Upper lobe of left lung (tissue), 6 donors: ENCODE measurements at regions not wholly inside any gene's neighbourhood (a gene's known extent, or its start where the extent isn't known, plus 50 kb on each side); places are given as distances from the start of the nearest gene placed in this dataset.

Experiments
- ATAC-seq, 2 donors: fragments of 200-7000 bp; cut with Tn5 transposase; one replicate each; pipeline ENCODE4 v1.9.1; 2022; ENCODE audit warnings: mild to moderate bottlenecking in 2 of 2, moderate library complexity in 2 of 2; ENCODE audit not compliant: low FRiP score in 2 of 2
- DNase-seq, 2 donors: peaks; one replicate each; pipeline ENCODE4 v3.0.0-alpha.2; 2019 to 2020
- H3K27ac ChIP-seq, 4 donors: fragments of 200-600 bp; sonication (generic); one replicate each; pipeline ENCODE4 v1.5.1; 2016 to 2019
- H3K27me3 ChIP-seq, 4 donors: fragments of 200-600 bp; sonication (generic); one replicate each; pipeline ENCODE4 v1.5.1; 2017 to 2019
- H3K36me3 ChIP-seq, 4 donors: fragments of 200-600 bp; sonication (generic); one replicate each; pipeline ENCODE4 v1.5.1; 2016 to 2019
- H3K4me1 ChIP-seq, 4 donors: fragments of 200-600 bp; sonication (generic); one replicate each; pipeline ENCODE4 v1.5.1; 2018 to 2019
- H3K4me3 ChIP-seq, 4 donors: fragments of 200-600 bp; sonication (generic); one replicate each; pipeline ENCODE4 v1.5.1; 2017 to 2019; ENCODE audit warnings: mild to moderate bottlenecking in 2 of 4, moderate library complexity in 1 of 4
- H3K9me3 ChIP-seq, 4 donors: fragments of 200-600 bp; sonication (generic); one replicate each; pipeline ENCODE4 v1.5.1; 2018 to 2019
- CTCF ChIP-seq, 6 experiments: fragments of 450-650 bp in 4 of 6; fragments of 200-600 bp in 2 of 6; sonication (generic) in 2 of 6; IDR thresholded peaks; one replicate each; pipeline ENCODE4 v1.5.1; 2016 to 2019; ENCODE audit warnings: antibody characterized with exemption in 6 of 6
- EP300 ChIP-seq, 4 donors: sonication (generic); formaldehyde crosslinking; IDR thresholded peaks; one replicate each; pipeline ENCODE4 v1.5.1; 2017; ENCODE audit warnings: antibody characterized with exemption in 4 of 4, control low read depth in 2 of 4
- POLR2A ChIP-seq, 4 donors: fragments of 450-650 bp; IDR thresholded peaks; one replicate each; pipeline ENCODE4 v1.5.1; 2016 to 2017; ENCODE audit warnings: antibody characterized with exemption in 4 of 4, mild to moderate bottlenecking in 2 of 4
- POLR2AphosphoS5 ChIP-seq, 2 donors: sonication (generic); formaldehyde crosslinking; IDR thresholded peaks; one replicate each; pipeline ENCODE4 v1.5.1; 2017; ENCODE audit warnings: antibody characterized with exemption in 2 of 2
- WGBS, 2 donors: methylation state at CpG; one replicate each; pipeline ENCODE4 v1.1.5; 2017 to 2018; 5-methylcytosine and 5-hydroxymethylcytosine counted together
- donor health status: DM: no; HTN: no; CAD: no; lungs with moderate emphysema.
- donor health status: DM: no; HTN: yes; CAD: no; lungs with severe emphysema.

GRCh38 chr22:27564806-27565205 lies 236.8 kb downstream of the MN1 start:
- Histone ChIP-seq H3K36me3 (no peaks in the 10 kb centered on the region), H3K27me3 (no peaks in the 10 kb centered on the region)
- 75% methylated on average over 2 of the region's 2 CpGs for WGBS, 2 donors

GRCh38 chr22:27566602-27567001 lies 235.0 kb downstream of the MN1 start:
- Histone ChIP-seq H3K4me1 (no peaks in the 10 kb centered on the region), H3K4me3 (no peak overlapping the region), H3K36me3 (no peaks in the 10 kb centered on the region), H3K27me3 (no peaks in the 10 kb centered on the region), H3K9me3 (no peaks in the 10 kb centered on the region), H3K27ac (no peak overlapping the region)
- TF ChIP-seq EP300 (IDR thresholded peaks at IDR 0.05), result no peak
- no peak for TF ChIP-seq POLR2AphosphoS5 (IDR thresholded peaks at IDR 0.05)
- no peak for TF ChIP-seq POLR2A (IDR thresholded peaks at IDR 0.05)
- TF ChIP-seq CTCF (IDR thresholded peaks at IDR 0.05), result no peak
- WGBS, 2 donors, result 85 to 90% methylated on average over 9 of the region's 9 CpGs
- ATAC-seq, result no peak
- no peak for DNase-seq

More at GRCh38 chr22:27564806-27565205, 236.8 kb downstream of the MN1 start:
- no peaks in the 10 kb centered on the region for H3K4me1 ChIP-seq
- no peak for ATAC-seq
- H3K4me3 ChIP-seq, result no peak overlapping the region
- no peaks in the 10 kb centered on the region for H3K9me3 ChIP-seq
- no peak overlapping the region for H3K27ac ChIP-seq
- TF ChIP-seq POLR2AphosphoS5 (IDR thresholded peaks at IDR 0.05), result no peak
- no peak for TF ChIP-seq POLR2A (IDR thresholded peaks at IDR 0.05)
- TF ChIP-seq EP300 (IDR thresholded peaks at IDR 0.05), result no peak
- TF ChIP-seq CTCF (IDR thresholded peaks at IDR 0.05), result no peak
- DNase-seq, result no peak

GRCh38 chr22:27568265-27568664 lies 233.3 kb downstream of the MN1 start:
- Histone ChIP-seq H3K4me3 (no peak overlapping the region), H3K27ac (no peak overlapping the region), H3K9me3 (peaks cover 0 to 9% (median 5%) of the 10 kb centered on the region in 4 donors), H3K4me1 (no peaks in the 10 kb centered on the region), H3K36me3 (no peaks in the 10 kb centered on the region), H3K27me3 (no peaks in the 10 kb centered on the region)
- TF ChIP-seq EP300 (IDR thresholded peaks at IDR 0.05) (no peak), CTCF (IDR thresholded peaks at IDR 0.05) (no peak), POLR2AphosphoS5 (IDR thresholded peaks at IDR 0.05) (no peak), POLR2A (IDR thresholded peaks at IDR 0.05) (no peak)
- ATAC-seq, result no peak
- 46 to 96% methylated on average over 4 of the region's 4 CpGs for WGBS, 2 donors
- no peak for DNase-seq

GRCh38 chr22:27571463-27572277 lies 229.9 kb downstream of the MN1 start:
- H3K4me1 ChIP-seq, result peaks cover 0 to 4% (median 0%) of the 10 kb centered on the region in 4 donors
- H3K9me3 ChIP-seq, result peaks cover 0 to 9% (median 5%) of the 10 kb centered on the region in 4 donors
- ATAC-seq (no peak), DNase-seq (no peak)
- H3K36me3 ChIP-seq, result no peaks in the 10 kb centered on the region
- no peak for TF ChIP-seq EP300 (IDR thresholded peaks at IDR 0.05)
- TF ChIP-seq POLR2AphosphoS5 (IDR thresholded peaks at IDR 0.05), result no peak
- TF ChIP-seq CTCF (IDR thresholded peaks at IDR 0.05), result no peak
- TF ChIP-seq POLR2A (IDR thresholded peaks at IDR 0.05), result no peak
- H3K27ac ChIP-seq, result no peak overlapping the region
- 45 to 48% methylated on average over 12 of the region's 12 CpGs for WGBS, 2 donors
- peaks cover 0 to 3% (median 1%) of the 10 kb centered on the region in 4 donors for H3K27me3 ChIP-seq
- no peak overlapping the region for H3K4me3 ChIP-seq

GRCh38 chr22:27572278-27572666 lies 229.3 kb downstream of the MN1 start:
- WGBS, 2 donors, result 94 to 96% methylated on average over 2 of the region's 2 CpGs
- ATAC-seq, result no peak
- H3K4me1 ChIP-seq, result peaks cover 0 to 4% (median 2%) of the 10 kb centered on the region in 4 donors
- DNase-seq, result no peak
- peaks cover 0 to 9% (median 5%) of the 10 kb centered on the region in 4 donors for H3K9me3 ChIP-seq
- H3K36me3 ChIP-seq, result no peaks in the 10 kb centered on the region
- H3K27ac ChIP-seq, result no peak overlapping the region
- TF ChIP-seq EP300 (IDR thresholded peaks at IDR 0.05), result no peak
- no peak for TF ChIP-seq POLR2AphosphoS5 (IDR thresholded peaks at IDR 0.05)
- no peak for TF ChIP-seq POLR2A (IDR thresholded peaks at IDR 0.05)
- TF ChIP-seq CTCF (IDR thresholded peaks at IDR 0.05), result no peak
- H3K4me3 ChIP-seq, result no peak overlapping the region
- peaks cover 0 to 3% (median 1%) of the 10 kb centered on the region in 4 donors for H3K27me3 ChIP-seq
